Dedifferentiated amniotic fluid mesenchymal stem cell (primary cell): ENCODE measurements at regions not wholly inside any gene's neighbourhood (a gene's known extent, or its start where the extent isn't known, plus 50 kb on each side); places are given as distances from the start of the nearest gene placed in this dataset.

Source experiments
- DNase-seq: peaks from one replicate; pipeline ENCODE4 v3.0.0-alpha.2; 2016; ENCODE audit errors: extremely low spot score

- DNase-seq: no peak
Observed at GRCh38 chr14:85308531-85309300, 221.2 kb upstream of the FLRT2 start.

- no peak for DNase-seq
Observed at GRCh38 chr14:85310491-85311272, 219.3 kb upstream of the FLRT2 start.

- DNase-seq: peak; percentile 61
Observed at GRCh38 chr14:85313560-85314207, 216.3 kb upstream of the FLRT2 start.

GRCh38 chr14:85315290-85315689 lies 214.7 kb upstream of the FLRT2 start:
- no peak for DNase-seq

- no peak for DNase-seq
Observed at GRCh38 chr14:85315733-85316290, 214.1 kb upstream of the FLRT2 start.

GRCh38 chr14:85316701-85317410 lies 213.1 kb upstream of the FLRT2 start:
- DNase-seq: no peak

- DNase-seq: no peak
Observed at GRCh38 chr14:85317491-85318021, 212.4 kb upstream of the FLRT2 start.

- no peak for DNase-seq
Observed at GRCh38 chr14:85319101-85319500, 210.8 kb upstream of the FLRT2 start.

GRCh38 chr14:85319998-85320630 lies 209.8 kb upstream of the FLRT2 start:
- DNase-seq: peak; percentile 50

- DNase-seq: no peak
Observed at GRCh38 chr14:85325134-85326017, 204.6 kb upstream of the FLRT2 start.

- DNase-seq: no peak
Observed at GRCh38 chr14:85332401-85332800, 197.5 kb upstream of the FLRT2 start.

- DNase-seq: no peak
Observed at GRCh38 chr14:85333313-85333712, 196.6 kb upstream of the FLRT2 start.

- no peak for DNase-seq
Observed at GRCh38 chr14:85333841-85334240, 196.1 kb upstream of the FLRT2 start.

GRCh38 chr14:85334316-85334715 lies 195.6 kb upstream of the FLRT2 start:
- DNase-seq: no peak

- DNase-seq: no peak
Observed at GRCh38 chr14:85336257-85336656, 193.7 kb upstream of the FLRT2 start.

- DNase-seq: no peak
Observed at GRCh38 chr14:85336817-85337216, 193.1 kb upstream of the FLRT2 start.

GRCh38 chr14:85338895-85339294 lies 191.0 kb upstream of the FLRT2 start:
- no peak for DNase-seq

- DNase-seq: no peak
Observed at GRCh38 chr14:85342858-85343607, 186.9 kb upstream of the FLRT2 start.

- no peak for DNase-seq
Observed at GRCh38 chr14:85344171-85344570, 185.8 kb upstream of the FLRT2 start.
